Esophagus muscularis mucosa (tissue), 4 donors: ENCODE measurements at regions not wholly inside any gene's neighbourhood (a gene's known extent, or its start where the extent isn't known, plus 50 kb on each side); places are given as distances from the start of the nearest gene placed in this dataset.

Source experiments
- DNase-seq: peaks from one replicate; pipeline ENCODE4 v3.0.0-alpha.2; 2017; ENCODE audit errors: extremely low spot score
- H3K27ac ChIP-seq, 4 donors: fragments of 200-600 bp; sonication (generic); replicated peaks in 1 of 4; 1 replicate in 3 of 4; 2 replicates in 1 of 4; pipeline ENCODE4 v1.5.1; 2016 to 2019; ENCODE audit warnings: mild to moderate bottlenecking in 1 of 4
- H3K27me3 ChIP-seq, 4 donors: fragments of 200-600 bp; sonication (generic); one replicate each; pipeline versions ENCODE4 v1.5.1 to v1.6.0; 2016 to 2019
- H3K36me3 ChIP-seq, 4 donors: fragments of 200-600 bp; sonication (generic); one replicate each; pipeline ENCODE4 v1.5.1; 2016 to 2019
- H3K4me1 ChIP-seq, 4 donors: fragments of 200-600 bp; sonication (generic); one replicate each; pipeline ENCODE4 v1.5.1; 2016 to 2019
- H3K4me3 ChIP-seq, 4 donors: fragments of 200-600 bp; sonication (generic); 1 replicate in 2 of 4; 2 replicates in 2 of 4; pipeline ENCODE4 v1.5.1; 2016 to 2019; ENCODE audit warnings: mild to moderate bottlenecking in 4 of 4, moderate library complexity in 1 of 4
- H3K9me3 ChIP-seq, 4 donors: fragments of 200-600 bp; sonication (generic); 1 replicate in 3 of 4; 2 replicates in 1 of 4; pipeline ENCODE4 v1.5.1; 2016 to 2019
- EP300 ChIP-seq: sonication (generic); formaldehyde crosslinking; IDR thresholded peaks from one replicate; pipeline ENCODE4 v1.6.1; 2017; ENCODE audit warnings: antibody characterized with exemption
- POLR2A ChIP-seq: fragments of 450-650 bp; IDR thresholded peaks from one replicate; pipeline ENCODE4 v1.6.1; 2017; ENCODE audit warnings: antibody characterized with exemption, moderate library complexity, mild to moderate bottlenecking, low read depth
- POLR2AphosphoS5 ChIP-seq, 2 donors: sonication (generic); formaldehyde crosslinking; IDR thresholded peaks; one replicate each; pipeline ENCODE4 v1.6.1; 2017; ENCODE audit warnings: antibody characterized with exemption in 2 of 2
- WGBS: methylation state at CpG from one replicate; pipeline ENCODE4 v1.1.5; 2018; 5-methylcytosine and 5-hydroxymethylcytosine counted together
- intact Hi-C: fragments of 100-400 bp; cut with DNase I; formaldehyde crosslinking; loops from one replicate; pipeline ENCODE4 v1.15.1; 2023
- TF ChIP-seq, protein P1 (sequence below), 3 experiments: fragments of 200-600 bp in 2 of 3; fragments of 450-650 bp in 1 of 3; sonication (generic) in 2 of 3; IDR thresholded peaks; one replicate each; pipeline ENCODE4 v1.5.1; 2017 to 2019; ENCODE audit warnings: antibody characterized with exemption in 3 of 3, mild to moderate bottlenecking in 2 of 3, moderate library complexity in 1 of 3

DNA sequence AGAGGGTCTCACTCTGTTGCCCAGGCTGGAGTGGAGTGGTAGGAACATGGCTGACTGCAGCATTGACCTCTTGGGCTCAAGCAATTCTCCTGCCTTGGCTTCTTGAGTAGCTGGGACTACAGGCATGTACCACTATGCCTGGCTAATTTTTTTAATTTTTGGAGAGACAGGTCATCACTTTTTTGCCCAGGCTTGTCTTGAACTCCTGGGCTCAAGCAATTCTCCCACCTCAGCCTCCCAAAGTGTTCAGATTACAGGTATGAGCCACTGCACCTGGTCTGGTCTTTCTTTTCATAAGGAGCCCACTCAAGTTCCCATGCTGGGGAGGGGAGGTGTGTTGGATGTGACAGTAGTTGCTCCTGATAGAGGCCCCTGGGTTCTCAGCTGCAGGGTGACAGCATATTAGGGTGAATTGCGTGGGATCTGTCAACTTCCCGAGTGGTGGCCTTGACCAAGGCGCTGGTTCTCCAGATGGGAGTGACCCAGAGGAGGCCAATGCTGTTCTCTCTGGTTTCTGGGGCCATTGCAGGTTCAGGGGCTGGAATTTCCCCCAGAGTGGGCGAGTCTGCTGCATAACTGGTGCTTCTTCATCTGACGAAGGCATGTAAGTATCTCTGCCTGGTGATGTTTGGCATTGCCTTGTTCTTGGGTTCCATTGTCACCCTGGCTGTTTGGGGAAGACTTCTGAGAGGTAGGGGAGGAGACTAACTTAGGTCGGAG is 52.4 kb upstream of the ESRRB start:
- TF ChIP-seq EP300 (no peak), POLR2A (no peak), POLR2AphosphoS5 (IDR thresholded peaks at IDR 0.05) (no peak)
- TF ChIP-seq, protein P1, sequence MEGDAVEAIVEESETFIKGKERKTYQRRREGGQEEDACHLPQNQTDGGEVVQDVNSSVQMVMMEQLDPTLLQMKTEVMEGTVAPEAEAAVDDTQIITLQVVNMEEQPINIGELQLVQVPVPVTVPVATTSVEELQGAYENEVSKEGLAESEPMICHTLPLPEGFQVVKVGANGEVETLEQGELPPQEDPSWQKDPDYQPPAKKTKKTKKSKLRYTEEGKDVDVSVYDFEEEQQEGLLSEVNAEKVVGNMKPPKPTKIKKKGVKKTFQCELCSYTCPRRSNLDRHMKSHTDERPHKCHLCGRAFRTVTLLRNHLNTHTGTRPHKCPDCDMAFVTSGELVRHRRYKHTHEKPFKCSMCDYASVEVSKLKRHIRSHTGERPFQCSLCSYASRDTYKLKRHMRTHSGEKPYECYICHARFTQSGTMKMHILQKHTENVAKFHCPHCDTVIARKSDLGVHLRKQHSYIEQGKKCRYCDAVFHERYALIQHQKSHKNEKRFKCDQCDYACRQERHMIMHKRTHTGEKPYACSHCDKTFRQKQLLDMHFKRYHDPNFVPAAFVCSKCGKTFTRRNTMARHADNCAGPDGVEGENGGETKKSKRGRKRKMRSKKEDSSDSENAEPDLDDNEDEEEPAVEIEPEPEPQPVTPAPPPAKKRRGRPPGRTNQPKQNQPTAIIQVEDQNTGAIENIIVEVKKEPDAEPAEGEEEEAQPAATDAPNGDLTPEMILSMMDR (IDR thresholded peaks at IDR 0.05): no peak
- Histone ChIP-seq H3K27ac (no peak overlapping the region), H3K4me3 (no peak overlapping the region), H3K27me3 (peaks cover 0 to 6% (median 0%) of the 10 kb centered on the region in 4 donors), H3K4me1 (peaks cover 0 to under 1% (median 0%) of the 10 kb centered on the region in 4 donors), H3K36me3 (no peaks in the 10 kb centered on the region), H3K9me3 (no peaks in the 10 kb centered on the region)
- DNase-seq: no peak
- WGBS: 86% methylated on average over 6 of the region's 6 CpGs
- intact Hi-C loops: no loop called here

DNA sequence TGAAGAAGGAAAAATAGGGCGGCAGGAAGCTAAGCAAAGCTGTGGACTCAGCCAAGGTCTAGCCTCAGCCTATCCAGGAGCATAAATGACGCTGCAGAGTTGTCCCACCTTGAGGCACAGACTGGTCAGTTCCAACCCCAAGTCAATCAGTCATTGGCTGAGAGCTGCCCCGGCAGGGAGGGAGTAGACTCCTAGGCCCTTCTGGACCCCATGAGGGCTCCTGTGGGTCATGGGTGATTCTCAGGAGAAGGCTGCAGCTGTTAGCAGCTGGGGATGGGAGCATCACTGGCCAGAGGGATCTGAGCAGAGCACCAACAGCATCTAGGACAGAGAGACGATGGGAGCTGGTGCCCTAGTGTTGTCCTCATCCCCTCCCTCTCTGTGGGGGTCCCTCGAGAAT is 51.8 kb upstream of the ESRRB start:
- TF ChIP-seq POLR2A: no peak
- TF ChIP-seq EP300: no peak
- no peak for TF ChIP-seq POLR2AphosphoS5 (IDR thresholded peaks at IDR 0.05)
- TF ChIP-seq, protein P1 (IDR thresholded peaks at IDR 0.05): no peak
- H3K27ac ChIP-seq: no peak overlapping the region
- H3K9me3 ChIP-seq: no peaks in the 10 kb centered on the region
- WGBS: 84% methylated on average over 5 of the region's 5 CpGs
- peaks cover 0 to 13% (median 1%) of the 10 kb centered on the region in 4 donors for H3K27me3 ChIP-seq
- no peak overlapping the region for H3K4me3 ChIP-seq
- no peaks in the 10 kb centered on the region for H3K36me3 ChIP-seq
- intact Hi-C loops: no loop called here
- peaks cover 0 to 6% (median 1%) of the 10 kb centered on the region in 4 donors for H3K4me1 ChIP-seq
- no peak for DNase-seq
